GM21447 (cell line): ENCODE measurements at regions not wholly inside any gene's neighbourhood (a gene's known extent, or its start where the extent isn't known, plus 50 kb on each side); places are given as distances from the start of the nearest gene placed in this dataset.

Experiments used
- ATAC-seq: cut with Tn5 transposase; IDR thresholded peaks from one replicate; pipeline ENCODE4 v1.9.1; 2021; ENCODE audit not compliant: unreplicated experiment

- no peak for ATAC-seq
Observed at GRCh38 chr2:217261452-217261851, 401.6 kb upstream of the TNP1 start.

GRCh38 chr2:217260441-217261115, 400.7 kb upstream of the TNP1 start:
- no peak for ATAC-seq

GRCh38 chr2:217258170-217258569, 398.3 kb upstream of the TNP1 start:
- ATAC-seq, result no peak

GRCh38 chr2:217256251-217256650, 396.4 kb upstream of the TNP1 start:
- ATAC-seq, result no peak

- ATAC-seq, result no peak
Observed at GRCh38 chr2:217254111-217254510, 394.2 kb upstream of the TNP1 start.

GRCh38 chr2:217252181-217252580, 392.3 kb upstream of the TNP1 start:
- ATAC-seq, result no peak

- no peak for ATAC-seq
Observed at GRCh38 chr2:217250013-217250524, 390.2 kb upstream of the TNP1 start.

GRCh38 chr2:217249121-217250012, 389.5 kb upstream of the TNP1 start:
- ATAC-seq, result no peak

GRCh38 chr2:217248312-217248935, 388.6 kb upstream of the TNP1 start:
- peak; percentile 99 for ATAC-seq

GRCh38 chr2:217247476-217247875, 387.6 kb upstream of the TNP1 start:
- no peak for ATAC-seq

GRCh38 chr2:217246108-217246507, 386.2 kb upstream of the TNP1 start:
- ATAC-seq, result no peak

- no peak for ATAC-seq
Observed at GRCh38 chr2:217244815-217245214, 385.0 kb upstream of the TNP1 start.

- no peak for ATAC-seq
Observed at GRCh38 chr2:217242947-217243346, 383.1 kb upstream of the TNP1 start.

GRCh38 chr2:217231724-217232123, 371.9 kb upstream of the TNP1 start:
- ATAC-seq, result no peak

GRCh38 chr2:217231212-217231611, 371.3 kb upstream of the TNP1 start:
- ATAC-seq, result no peak

- no peak for ATAC-seq
Observed at GRCh38 chr2:217228732-217229131, 368.9 kb upstream of the TNP1 start.

- ATAC-seq, result no peak
Observed at GRCh38 chr2:217227794-217228193, 367.9 kb upstream of the TNP1 start.

GRCh38 chr2:217225596-217225995, 365.7 kb upstream of the TNP1 start:
- no peak for ATAC-seq

GRCh38 chr2:217223222-217223930, 363.5 kb upstream of the TNP1 start:
- peak; percentile 77 for ATAC-seq

GRCh38 chr2:217222309-217222910, 362.5 kb upstream of the TNP1 start:
- peak; percentile 34 for ATAC-seq
